GM12891 (cell line): ENCODE measurements at regions not wholly inside any gene's neighbourhood (a gene's known extent, or its start where the extent isn't known, plus 50 kb on each side); places are given as distances from the start of the nearest gene placed in this dataset.

Experiments used
- PAX5 ChIP-seq: IDR thresholded peaks from 2 replicates; pipeline ENCODE4 v1.6.1; 2011; ENCODE audit warnings: low read length, moderate library complexity, mild to moderate bottlenecking; ENCODE audit not compliant: insufficient read depth, severe bottlenecking
- POLR2A ChIP-seq: IDR thresholded peaks from 2 replicates; pipeline ENCODE4 v1.6.1; 2011; ENCODE audit warnings: low read depth, low read length, control low read depth
- POLR2AphosphoS5 ChIP-seq: IDR thresholded peaks from 2 replicates; pipeline ENCODE4 v1.6.1; 2011; ENCODE audit warnings: low read depth, low read length, control low read depth
- POU2F2 ChIP-seq: IDR thresholded peaks from 2 replicates; pipeline ENCODE4 v1.6.1; 2011; ENCODE audit warnings: low read depth, mild to moderate bottlenecking, control low read depth, low read length, moderate library complexity
- SPI1 ChIP-seq: IDR thresholded peaks from 2 replicates; pipeline ENCODE4 v1.6.1; 2011; ENCODE audit warnings: low read depth, low read length, control low read depth
- TAF1 ChIP-seq: IDR thresholded peaks from 2 replicates; pipeline ENCODE4 v1.6.1; 2011; ENCODE audit warnings: low read depth, low read length, control low read depth

DNA sequence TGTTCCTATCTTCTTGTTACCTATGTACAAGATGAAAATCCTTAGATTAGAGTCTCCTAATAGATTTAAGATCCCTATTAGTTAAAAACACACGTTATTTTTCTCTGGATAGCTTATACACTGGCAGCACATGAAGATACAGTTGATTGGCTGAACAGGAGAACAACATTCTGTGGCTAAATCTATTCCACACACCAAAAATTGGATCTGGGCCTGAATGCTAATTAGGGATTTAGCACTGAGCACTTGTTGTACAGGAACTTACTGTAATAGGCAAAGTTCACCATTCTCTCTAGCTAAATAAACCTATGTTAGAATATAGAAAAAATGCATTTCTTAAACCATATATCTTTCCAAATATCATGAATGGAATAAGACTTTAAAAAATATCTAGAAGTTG, 117.1 kb upstream of the PTGFR start:
- TF ChIP-seq POLR2A: no peak
- no peak for TF ChIP-seq POLR2AphosphoS5
- TF ChIP-seq TAF1: no peak
- no peak for TF ChIP-seq PAX5
- no peak for TF ChIP-seq SPI1
- TF ChIP-seq POU2F2: no peak
